NCI-H1105 treated with DMSO at 0.1 percent for 48 hours (cell line): ENCODE measurements at regions not wholly inside any gene's neighbourhood (a gene's known extent, or its start where the extent isn't known, plus 50 kb on each side); places are given as distances from the start of the nearest gene placed in this dataset.

Experiments used
- DNase-seq: peaks from one replicate; lab custom pipeline; 2025; lab: John Stamatoyannopoulos, UW

DNA sequence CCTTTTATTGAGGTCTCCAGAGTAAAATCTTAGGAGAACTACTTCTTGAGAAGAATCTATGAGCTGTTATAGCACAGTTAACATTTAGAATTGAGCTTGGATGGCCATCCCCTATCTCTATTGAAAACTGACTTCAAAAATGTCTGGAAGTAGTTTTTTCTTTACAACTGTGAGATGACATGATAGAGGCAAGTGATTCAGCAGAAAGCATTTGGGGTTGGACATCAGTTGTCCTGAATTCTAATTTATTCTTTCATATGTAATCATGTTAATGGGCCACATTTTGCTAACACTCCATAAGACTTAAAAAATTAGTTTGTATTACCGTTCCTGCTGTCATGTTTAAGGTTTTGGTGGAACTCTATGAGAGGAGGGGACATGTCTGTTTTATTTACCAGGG is 237.0 kb upstream of the SLC14A2 start:
- no peak for DNase-seq

DNA sequence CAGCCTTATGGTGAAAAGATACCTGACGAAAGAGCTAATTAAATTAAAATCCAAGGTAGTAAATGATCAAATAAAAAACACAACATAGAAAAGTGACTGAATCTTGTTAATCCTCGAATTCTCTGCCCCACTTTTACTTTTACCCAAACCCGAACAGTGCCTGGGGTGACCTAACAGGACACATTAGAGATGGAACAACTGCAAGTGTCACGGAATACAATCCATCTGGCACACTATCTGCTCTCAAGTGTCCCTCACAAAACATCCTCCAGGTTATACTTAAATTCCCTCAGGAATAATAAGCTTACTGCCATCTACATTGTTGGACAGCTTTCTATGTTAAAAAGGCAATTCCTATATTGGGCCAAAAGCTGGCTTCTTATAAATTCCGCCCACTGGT is 236.3 kb upstream of the SLC14A2 start:
- no peak for DNase-seq

DNA sequence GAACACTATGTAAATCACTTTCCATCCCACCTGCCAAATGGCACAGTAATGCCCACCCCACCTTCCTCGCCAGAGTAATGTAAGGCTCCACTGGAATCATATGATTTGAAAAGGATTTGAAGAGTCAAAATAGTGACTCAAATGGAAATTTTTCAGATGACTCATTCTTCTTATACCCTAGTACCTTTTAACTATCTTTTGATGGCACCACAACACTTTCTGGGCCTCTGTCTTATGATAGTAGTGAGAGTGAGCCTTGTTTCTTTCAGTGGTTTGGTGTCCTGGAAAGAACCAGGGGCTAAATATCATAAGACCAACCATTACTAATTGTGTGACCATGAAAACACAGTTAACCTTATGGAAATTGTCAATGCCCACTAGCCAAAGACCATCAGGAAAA is 235.4 kb upstream of the SLC14A2 start:
- DNase-seq: no peak

DNA sequence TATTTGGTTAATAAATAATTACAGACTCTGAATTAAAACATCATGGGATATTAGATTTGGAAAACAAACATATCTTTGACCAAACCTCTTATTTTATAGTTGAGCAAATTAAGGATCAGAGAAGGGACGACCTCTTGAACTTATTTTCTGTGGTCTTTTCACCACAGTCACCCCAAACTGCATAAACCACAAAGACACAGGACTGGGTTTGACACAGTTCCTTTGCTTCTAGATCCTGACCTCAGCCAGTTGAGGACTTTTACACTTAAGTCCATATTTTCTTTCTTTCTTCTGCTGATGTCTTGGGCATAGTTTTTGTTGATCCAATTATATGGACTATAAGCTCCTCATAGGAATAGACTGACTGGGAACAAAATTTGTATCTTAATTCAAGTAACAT is 234.0 kb upstream of the SLC14A2 start:
- no peak for DNase-seq

- DNase-seq: no peak
Measured at GRCh38 chr18:45383228-45383627, 232.0 kb upstream of the SLC14A2 start.

- DNase-seq: peak; percentile 54
Measured at GRCh38 chr18:45384137-45384961, 230.9 kb upstream of the SLC14A2 start.

DNA sequence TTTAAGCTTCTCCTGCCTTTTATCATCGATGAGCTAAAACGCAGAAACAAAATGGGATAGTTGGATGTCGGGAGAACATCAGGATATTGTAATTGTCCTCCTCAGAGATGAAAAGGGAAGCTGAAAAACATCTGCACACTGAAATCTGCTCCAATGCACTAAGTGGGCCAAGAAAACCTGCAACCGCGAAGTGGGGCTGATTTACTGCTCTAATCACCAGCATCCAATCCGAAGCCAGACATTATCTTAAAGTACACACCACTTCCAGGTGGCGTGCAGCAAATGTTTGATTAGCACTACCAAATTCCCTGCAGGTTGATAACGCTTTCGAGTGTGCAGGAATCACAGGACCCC is 230.3 kb upstream of the SLC14A2 start:
- DNase-seq: no peak

DNA sequence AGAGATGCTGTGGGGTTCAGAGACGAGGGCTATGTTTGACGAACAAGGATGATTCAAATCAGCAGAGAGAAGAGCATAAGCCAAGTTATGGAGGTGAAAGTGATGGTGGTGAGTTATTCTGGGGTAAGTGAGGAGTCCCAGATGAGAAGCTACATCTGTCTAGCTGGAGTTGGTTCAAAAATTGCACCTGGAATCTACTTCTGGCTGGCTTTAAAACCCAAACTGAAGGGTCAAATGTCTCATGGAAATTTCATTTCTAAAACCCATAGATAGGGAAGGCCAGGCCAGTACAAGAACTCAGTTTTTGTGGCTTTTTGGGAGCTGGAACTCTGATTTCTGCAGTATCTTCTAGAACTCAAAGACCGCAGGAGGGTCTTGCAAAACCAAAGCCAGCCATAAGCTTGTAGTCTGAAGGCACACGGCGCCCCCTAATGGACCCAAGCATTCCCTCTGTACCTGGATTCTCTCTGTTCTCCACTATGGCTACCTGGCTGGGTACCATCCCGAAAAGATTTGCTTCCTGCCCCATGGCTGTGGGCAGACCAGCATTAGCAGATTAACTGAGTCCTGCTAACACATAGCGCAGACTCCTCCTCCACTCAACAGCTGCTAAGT is 229.1 kb upstream of the SLC14A2 start:
- peak; percentile 57 for DNase-seq

DNA sequence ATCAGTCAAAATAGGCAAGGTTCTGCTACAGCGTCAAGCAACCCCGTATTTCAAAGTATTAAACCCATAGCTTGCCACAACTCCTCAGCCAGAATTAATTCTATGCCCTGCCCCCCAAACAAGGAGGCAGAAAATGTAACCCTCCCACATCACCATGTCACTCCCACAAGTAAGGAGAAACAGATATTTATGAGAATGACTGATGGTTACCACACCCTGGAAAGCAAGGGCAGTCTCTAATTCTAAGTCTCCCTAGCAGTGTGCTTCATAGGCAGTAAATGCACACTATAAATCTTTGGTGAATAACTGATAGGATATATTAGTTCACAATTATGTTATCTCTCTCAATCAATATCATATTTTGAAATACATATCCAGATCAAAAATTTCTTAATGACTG is 228.0 kb upstream of the SLC14A2 start:
- no peak for DNase-seq

DNA sequence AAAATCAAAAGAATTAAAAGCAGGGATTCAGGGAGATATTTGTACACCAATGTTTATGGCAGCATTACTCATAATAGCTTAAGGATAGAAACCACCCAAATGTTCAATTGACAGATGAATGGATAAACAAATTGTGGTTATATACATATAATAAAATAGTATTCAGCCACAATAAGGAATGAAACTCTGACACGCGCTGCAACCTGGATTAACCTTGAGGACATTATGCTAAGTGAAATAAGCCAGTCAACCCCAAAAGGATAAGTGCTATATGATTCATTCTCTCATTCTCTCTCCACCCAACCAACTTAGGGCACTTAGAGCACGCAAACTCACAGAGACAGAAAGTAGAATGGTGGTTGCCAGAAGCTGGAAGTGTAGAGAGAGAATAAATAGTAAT is 216.8 kb upstream of the SLC14A2 start:
- DNase-seq: no peak

DNA sequence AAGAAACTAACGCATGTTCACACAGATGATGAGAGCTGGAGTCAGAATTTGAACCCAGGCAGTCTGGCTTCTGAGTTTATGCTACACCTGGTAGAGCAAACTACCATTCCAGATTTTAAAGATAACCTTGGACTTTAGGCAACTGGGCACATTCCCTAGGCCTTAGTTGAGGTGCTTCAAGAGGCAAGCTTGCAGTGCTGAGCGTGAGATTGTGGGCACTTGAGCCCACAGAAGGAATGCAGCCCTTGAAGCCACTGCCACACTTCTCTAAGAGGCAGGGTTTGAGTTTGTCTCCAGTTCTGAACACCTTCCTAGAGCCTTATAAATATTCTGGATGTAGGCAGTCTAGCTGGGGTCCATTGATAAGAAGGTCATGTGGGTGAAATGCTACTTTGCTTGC is 216.1 kb upstream of the SLC14A2 start:
- no peak for DNase-seq

DNA sequence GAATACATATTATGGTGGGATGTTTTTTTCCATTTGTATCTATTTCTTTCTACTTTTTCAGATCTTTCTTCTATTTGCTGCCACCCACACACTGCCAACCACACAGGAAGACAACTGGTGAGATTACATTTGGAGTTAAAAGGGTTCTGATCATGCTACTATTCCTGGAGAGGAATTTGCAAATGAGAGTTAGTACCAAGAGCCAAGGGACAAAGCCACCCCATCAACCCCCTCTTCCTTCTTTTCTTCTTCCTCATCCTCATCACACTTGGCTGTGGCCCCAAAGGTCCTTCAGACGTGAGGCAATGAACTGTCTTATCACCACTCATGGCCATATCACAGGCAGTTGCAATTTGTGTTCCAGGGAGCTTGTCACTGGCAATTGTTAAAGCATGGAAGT is 215.6 kb upstream of the SLC14A2 start:
- no peak for DNase-seq

GRCh38 chr18:45402485-45403056 is 212.7 kb upstream of the SLC14A2 start:
- peak; percentile 95 for DNase-seq

DNA sequence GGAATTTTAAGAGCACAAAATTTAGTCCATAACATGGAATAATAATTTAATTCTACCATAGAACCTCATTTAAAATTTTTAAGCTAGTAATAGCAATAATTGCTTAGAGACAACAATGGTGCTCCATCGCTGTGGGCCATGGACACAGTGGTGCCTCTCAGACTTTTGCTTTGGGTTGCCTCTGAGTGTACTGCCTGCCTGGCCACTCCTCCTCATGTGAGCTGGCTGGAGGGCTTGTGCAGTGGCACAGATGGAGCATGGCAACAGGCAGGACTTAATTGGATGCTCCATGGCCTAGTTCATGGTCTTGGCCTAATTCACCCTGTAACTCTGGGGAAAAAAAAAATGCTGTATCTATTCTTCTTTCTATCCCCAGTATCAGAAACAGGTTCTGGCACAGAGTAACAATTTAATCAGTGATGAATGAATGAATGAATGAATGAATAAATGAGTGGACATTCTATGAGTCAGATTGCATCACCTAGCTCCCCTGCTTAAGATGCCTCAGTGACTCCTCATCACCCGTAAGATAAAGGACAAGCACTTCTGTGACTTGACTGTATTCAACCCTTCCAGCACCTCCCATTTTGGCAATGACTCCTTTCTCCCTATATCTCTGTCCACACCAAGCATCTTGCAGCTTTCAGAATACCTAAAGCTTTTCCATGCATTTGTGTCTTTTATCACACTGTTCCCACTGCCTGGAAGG is 211.8 kb upstream of the SLC14A2 start:
- no peak for DNase-seq

- no peak for DNase-seq
Measured at GRCh38 chr18:45408218-45408617, 207.1 kb upstream of the SLC14A2 start.

DNA sequence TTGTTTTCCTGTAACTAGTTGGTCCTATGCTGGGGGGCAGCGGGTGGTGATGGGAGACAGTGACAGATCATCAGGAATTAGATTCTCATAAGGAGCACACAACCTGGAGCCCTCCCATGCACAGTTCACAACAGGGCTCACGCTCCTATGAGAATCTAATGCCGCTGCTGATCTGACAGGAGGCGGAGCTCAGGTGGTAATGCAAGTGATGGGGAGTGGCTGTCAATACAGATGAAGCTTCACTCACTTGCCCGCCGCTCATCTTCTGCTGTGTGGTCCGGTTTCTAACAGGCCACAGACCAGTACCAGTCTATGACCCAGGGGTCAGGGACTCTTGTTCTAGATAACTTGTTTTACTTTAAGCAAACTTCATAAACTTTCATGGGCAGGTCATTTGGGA is 205.3 kb upstream of the SLC14A2 start:
- no peak for DNase-seq

- no peak for DNase-seq
Measured at GRCh38 chr18:45412577-45412976, 202.7 kb upstream of the SLC14A2 start.

DNA sequence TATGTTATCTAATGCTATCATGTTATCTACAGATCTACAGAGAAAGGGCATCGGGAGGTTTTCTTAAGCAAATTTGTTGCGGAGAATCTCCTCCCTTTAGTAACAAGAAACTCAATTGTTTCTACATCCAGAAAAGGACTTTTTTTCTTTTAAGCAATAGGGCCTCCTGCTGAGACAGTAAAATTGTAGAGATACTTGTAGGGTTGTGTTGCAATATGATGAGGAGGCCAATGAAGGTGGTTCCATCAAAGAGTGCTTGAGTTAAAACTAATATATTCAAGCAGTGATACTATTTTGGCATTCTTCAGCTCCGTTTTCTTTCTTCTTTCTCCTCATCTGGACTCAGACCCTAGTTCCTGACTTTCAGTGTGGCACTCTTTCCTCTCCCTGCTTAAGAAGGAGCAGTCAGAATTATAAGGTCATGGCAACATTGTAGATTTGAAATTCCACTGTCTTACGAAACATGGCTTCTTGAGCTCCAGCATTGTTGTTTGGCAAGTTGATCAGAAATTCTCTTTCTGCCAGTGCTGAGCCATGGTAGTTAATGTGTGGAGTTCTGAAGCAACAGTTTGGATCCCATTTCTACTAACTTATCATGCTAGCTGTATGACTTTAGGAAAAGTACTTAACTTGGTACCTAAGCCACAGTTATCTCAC is 202.0 kb upstream of the SLC14A2 start:
- no peak for DNase-seq

DNA sequence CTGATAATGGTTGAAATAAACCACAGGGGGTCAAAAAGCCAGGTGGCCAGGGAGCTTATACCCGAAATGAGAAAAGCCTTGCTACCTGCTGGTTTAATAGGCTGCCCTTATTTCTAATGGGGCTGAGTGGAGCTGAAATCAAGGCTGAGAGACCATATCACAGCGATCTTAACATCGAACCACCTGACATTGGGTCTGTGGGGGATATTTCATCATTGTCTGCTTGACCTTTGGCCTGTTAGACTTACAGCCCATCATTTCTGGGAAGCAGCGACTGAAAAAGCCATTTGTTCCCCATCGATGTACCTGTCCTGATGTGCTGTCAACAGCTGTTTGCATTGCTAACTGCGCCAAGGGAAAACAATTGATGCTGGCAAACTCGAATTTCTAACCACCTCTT is 199.7 kb upstream of the SLC14A2 start:
- no peak for DNase-seq

DNA sequence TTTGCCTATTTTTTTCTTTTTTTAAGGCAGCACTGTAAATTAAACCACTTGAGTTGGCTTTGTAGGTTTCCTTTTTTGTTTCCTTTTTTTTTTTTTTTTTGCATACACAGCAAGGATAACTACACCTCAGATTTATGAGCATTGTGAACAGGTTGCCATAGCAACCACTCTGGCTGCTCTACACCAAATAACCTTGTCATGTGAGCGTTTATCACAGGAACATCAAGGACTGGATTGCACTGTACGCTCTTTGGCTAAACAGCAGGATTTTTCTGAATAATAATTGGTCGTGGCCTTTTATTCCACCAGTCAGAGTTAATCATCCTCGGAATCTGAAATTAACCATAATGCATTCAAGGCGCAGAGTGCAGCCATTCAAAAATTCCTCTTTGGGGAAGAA is 199.1 kb upstream of the SLC14A2 start:
- peak; percentile 99 for DNase-seq

DNA sequence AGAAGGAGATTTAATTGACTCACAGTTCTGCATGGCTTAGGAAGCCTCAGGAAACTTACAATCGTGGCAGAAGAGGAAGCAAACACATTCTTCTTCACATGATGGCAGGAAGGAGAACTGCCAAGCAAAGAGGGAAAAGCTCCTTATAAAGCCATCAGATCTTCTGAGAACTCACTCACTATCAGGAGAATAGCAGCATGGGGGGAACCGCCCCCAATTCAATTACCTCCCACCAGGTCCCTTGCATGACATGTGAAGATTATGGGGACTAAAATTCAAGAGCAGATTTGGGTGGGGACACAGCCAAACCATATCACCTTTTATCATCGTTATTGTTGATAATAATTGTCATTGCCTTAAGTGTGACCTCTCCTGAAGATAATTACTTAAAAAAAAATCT is 197.9 kb upstream of the SLC14A2 start:
- no peak for DNase-seq

GRCh38 chr18:45423659-45424058 is 191.6 kb upstream of the SLC14A2 start:
- peak; percentile 81 for DNase-seq
